GM19240 (cell line): ENCODE measurements at regions not wholly inside any gene's neighbourhood (a gene's known extent, or its start where the extent isn't known, plus 50 kb on each side); places are given as distances from the start of the nearest gene placed in this dataset.
"Not testable (repeated sequence)": the region's sequence is repeated elsewhere in the genome, so short reads cannot be mapped to it uniquely, and the experiment has no call there.

Experiments
- DNase-seq: peaks from one replicate; pipeline ENCODE4 v3.0.0; 2011; ENCODE audit warnings: low spot score; ENCODE audit not compliant: insufficient read length

DNA sequence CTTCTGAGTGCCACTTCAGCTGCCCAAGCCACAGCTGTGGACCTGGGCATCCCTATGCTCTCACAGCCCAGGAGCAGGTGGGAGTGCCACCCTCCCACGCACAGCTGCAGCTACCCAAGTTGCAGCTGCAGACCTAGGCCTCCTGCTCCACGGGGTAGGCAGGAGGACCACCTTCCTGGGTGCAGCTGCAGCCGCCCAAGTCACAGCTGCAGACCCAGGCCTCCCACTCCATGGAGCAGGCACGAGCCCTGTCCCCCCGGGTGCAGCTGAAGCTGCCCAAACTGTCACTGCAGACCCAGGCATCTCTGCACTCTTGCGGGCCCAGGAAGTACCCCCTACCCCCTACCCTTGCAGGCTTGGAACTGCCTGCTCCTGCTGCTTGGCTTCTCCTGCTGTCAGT lies 260.2 kb downstream of the XPNPEP1 start:
- DNase-seq = no peak

DNA sequence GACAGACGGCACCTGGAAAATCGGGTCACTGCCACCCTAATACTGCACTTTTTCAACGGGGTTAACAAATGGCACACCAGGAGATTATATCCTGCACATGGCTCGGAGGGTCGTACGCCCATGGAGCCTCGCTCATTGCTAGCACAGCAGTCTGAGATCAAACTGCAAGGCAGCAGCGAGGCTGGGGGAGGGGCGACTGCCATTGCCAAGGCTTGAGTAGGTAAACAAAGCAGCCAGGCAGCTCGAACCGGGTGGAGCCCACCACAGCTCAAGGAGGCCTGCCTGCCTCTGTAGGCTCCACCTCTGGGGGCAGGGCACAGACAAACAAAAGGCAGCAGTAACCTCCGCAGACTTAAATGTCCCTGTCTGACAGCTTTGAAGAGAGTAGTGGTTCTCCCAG lies 270.7 kb downstream of the XPNPEP1 start:
- not testable (repeated sequence) for DNase-seq

DNA sequence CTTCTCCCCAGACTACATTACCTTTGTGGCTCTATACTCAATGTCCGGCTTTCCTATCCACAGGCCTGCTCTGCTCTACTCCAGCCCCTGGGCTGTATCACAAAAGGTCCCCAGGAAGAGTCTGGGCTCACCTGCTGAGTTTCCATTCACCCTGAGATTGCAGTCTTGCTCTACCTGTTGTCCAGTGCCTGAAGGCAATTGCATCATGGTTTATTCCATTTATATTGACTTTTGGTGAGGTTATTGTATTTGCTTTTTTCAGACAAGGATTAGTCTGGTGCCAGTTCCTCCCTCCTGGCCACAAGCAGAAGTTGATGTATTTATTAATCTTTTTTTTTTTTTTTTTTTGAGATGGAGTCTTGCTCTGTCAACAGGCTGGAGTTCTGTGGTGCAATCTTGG lies 273.1 kb downstream of the XPNPEP1 start:
- no peak for DNase-seq

DNA sequence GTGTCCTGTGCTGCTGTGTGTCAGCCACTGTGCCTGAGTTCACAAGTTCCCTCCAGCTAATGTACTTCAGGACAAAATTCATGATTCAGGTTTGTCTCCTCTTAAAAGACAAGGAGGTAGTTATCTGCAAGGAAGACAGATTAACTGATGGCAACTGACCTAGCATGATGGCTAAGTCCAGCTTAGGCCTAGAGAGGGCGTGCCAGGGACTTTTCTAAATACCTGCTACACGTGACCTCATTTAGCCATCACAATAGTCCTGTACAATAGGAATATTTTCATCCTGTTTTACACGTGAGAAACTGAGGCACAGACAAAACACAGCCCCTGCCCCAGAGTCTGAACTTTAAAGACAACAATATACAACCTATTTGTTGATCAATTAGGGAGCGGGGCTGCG lies 275.7 kb downstream of the XPNPEP1 start:
- DNase-seq = no peak

DNA sequence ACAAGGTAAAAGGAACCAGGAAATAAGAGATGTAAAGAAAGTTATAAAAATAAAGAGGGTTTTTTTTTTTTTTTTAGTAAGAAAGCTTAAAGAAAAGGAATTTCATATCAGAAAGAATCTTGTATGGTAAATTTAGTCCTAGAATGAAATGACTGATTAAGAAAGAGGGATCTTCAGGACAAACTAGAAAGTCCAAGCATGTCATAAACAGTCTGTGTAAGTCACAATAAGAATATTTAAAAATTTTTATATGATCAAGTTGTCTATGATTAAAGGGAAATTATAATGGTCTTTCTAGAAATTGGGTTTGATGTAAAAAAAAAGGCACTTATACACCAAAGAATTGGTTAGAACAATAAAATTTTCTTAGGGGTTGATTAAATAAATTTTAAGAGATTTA lies 289.5 kb downstream of the XPNPEP1 start:
- no peak for DNase-seq

DNA sequence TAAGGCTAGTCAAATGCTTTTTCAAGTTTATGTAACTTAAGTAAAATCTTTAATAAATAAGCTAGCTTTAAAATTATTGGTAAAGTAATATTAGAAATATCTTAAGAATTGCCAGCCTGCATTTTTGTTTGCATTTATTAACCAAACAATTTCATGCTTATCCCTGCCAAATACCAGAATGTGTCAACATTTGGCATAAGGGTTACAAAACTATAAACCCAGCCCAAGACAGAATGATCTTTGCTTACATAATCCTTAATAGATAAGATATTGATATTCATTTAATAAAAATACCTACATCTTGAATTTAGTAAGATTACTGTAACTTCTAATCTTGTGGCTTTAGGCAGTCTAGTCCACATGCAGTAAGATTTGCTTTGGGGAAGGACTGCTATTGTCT lies 290.3 kb downstream of the XPNPEP1 start:
- DNase-seq = not testable (repeated sequence)

GRCh38 chr10:109624939-109625338 lies 298.4 kb downstream of the XPNPEP1 start:
- DNase-seq = no peak

DNA sequence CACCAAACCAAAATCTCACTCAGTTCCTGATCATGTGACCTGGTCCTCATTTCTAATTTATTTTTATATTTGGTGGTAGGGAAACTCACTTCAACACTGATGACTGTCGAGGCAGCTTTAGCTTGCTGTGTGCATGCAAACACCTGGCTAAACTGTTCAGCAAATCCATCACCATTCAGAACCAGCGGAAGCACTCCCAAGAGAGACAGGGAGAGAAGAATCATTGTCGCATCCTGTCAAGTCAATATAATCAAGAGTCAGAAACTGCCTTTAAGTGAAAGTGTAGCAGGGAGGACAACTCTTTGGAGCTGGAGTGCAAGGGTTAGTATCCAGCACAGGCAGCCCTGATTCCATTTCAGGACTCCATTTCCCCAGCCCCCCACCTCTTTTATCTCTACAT lies 300.7 kb downstream of the XPNPEP1 start:
- no peak for DNase-seq

- no peak for DNase-seq
Observed at GRCh38 chr10:109620396-109620795, 302.9 kb downstream of the XPNPEP1 start.

DNA sequence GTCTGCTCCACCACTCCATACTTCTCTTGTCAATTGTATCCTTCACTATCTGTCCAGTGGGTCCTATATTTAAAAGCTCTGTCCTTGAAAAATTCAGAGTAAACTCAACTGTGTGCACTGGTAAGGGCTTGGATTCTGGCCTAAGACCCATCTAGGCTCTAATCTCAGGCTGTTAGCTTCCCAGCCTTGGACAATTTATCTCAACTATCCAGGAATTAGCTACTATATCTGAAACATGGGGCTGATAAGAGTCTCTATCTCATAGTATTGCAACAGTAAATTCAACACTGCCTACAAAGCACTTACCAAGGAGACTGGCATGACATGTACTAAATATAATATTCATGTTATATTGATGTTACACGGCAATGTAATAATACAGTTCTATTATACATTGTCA lies 303.4 kb downstream of the XPNPEP1 start:
- DNase-seq = no peak

GRCh38 chr10:109618748-109619147 lies 304.6 kb downstream of the XPNPEP1 start:
- no peak for DNase-seq

GRCh38 chr10:109618301-109618700 lies 305.0 kb downstream of the XPNPEP1 start:
- no peak for DNase-seq

GRCh38 chr10:109616359-109616980 lies 306.8 kb downstream of the XPNPEP1 start:
- no peak for DNase-seq

DNA sequence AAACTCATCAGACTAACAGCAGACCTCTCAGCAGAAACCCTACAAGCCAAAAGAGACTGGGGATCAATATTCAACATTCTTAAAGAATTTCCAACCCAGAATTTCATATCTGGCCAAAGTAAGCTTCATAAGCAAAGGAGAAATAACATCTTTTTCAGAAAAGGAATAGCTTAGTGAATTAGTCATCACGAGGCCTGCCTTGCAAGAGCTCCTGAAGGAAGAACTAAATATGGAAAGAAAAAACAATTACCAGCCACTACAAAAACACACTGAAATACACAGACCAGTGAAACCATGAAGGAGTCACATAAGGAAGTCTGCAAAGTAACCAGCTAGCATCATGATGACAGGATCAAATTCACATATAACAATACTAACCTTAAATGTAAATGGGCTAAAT lies 328.0 kb downstream of the XPNPEP1 start:
- DNase-seq = not testable (repeated sequence)

- no peak for DNase-seq
Observed at GRCh38 chr10:109593682-109594081, 329.6 kb downstream of the XPNPEP1 start.

GRCh38 chr10:109592391-109592790 lies 330.9 kb downstream of the XPNPEP1 start:
- no peak for DNase-seq

GRCh38 chr10:109591601-109592000 lies 331.7 kb downstream of the XPNPEP1 start:
- DNase-seq = no peak

DNA sequence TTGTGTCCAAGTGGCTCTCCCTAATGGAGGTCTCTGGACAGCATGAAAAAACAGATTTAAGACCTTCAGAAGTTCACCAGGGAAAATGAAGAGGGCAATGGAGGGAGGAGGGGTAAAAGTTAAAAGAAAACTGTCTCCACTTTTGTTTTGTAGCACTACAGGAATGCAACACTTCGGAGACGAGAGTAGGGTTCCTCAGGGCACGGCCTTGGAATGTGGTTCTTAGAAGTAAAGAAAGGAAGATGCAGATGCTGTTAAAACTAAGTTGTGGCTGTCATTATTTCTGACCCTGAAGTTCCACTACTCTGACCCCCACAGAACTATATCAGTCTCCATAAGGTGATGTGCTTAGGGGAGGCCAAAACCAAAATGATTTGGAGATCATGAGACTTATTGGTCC lies 335.1 kb downstream of the XPNPEP1 start:
- no peak for DNase-seq

DNA sequence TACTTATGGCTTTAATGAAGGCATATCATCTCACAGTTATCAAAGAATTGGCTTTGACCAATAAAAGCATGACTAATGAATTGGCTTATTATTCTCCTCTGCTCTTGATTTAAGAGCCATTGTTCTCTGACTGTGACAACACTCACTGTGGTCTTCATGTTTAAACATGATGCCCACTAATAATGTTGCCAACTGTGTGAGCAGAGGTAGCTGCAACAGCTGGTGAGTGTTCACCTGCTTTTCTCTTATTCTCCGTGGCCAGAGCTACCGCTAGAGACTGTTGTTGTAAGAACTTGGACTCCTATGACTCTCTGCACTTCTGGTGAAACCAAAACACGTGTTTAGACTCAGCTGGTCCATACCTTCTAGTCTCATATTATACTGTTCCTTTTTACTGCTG lies 335.9 kb downstream of the XPNPEP1 start:
- no peak for DNase-seq

GRCh38 chr10:109556399-109556798 lies 366.9 kb downstream of the XPNPEP1 start:
- DNase-seq = no peak

DNA sequence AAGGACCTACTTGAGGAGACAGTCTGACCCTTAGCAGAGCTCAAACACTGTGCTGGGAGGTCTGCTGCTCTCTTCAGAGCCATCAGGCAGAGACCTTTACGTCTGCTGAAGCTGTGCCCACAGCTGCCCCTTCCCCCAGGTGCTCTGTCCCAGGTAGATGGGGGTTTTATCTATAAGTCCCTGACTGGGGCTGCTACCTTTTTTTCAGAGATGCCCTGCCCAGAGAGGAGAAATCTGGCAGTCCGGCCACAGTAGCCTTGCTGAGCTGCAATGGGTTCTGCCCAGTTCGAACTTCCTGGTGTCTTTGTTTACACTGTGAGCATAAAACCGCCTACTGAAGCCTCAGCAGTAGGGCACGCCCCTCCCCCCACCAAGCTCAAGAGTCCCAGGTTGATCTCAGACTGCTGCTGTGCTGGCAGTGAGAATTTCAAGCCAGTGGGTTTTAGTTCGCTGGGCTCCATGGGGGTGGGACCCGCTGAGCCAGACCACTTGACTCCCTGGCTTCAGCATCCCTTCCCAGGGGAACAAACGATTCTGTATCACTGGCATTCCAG lies 381.2 kb downstream of the XPNPEP1 start:
- not testable (repeated sequence) for DNase-seq

DNA sequence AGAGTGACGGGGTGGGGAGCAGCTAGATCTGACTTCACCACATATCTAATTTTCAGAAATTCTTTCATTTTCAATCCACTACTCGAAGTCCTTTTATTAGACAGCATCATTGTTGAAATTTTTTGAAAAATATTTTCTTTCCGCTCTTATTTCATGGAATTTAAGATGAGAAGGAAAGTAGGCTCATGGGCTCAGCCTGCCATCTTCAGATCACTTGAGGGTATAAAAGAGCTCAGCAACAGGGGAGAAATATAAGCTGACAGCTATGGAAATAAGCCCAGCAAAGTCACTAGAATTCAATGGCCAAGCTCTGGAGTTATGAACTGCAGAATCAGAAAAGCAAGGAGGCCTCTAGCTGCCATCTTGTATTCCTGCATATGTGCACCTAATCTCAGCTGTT lies 389.1 kb downstream of the XPNPEP1 start:
- DNase-seq = no peak

- no peak for DNase-seq
Observed at GRCh38 chr10:109529258-109529657, 394.1 kb downstream of the XPNPEP1 start.

- DNase-seq = no peak
Observed at GRCh38 chr10:109517748-109518147, 405.6 kb downstream of the XPNPEP1 start.
